ENCODE measurements at regions not wholly inside any gene's neighbourhood (a gene's known extent, or its start where the extent isn't known, plus 50 kb on each side); places are given as distances from the start of the nearest gene placed in this dataset.

DNA sequence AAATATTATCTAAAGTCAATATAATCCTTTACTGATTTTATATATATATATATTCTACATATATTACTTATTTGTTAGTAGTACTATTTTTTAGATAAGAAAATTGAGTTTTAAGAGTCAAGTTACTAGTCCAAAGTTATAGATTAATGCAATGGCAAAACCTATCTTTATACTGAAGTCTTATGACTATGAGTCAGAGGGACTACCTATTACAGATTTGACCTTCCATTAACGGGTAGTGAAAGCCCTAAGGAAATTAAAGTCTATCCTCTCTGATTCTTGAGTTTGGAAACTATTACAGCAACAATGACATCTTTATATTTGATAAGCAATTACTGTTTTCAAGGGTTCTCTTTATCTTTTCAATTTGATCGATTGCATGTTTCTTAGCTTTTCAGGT is 315.8 kb downstream of the CASP12 start:
- DNase-seq: no peak

GRCh38 chr11:104581246-104581980 is 316.8 kb downstream of the CASP12 start:
- DNase-seq: no peak

DNA sequence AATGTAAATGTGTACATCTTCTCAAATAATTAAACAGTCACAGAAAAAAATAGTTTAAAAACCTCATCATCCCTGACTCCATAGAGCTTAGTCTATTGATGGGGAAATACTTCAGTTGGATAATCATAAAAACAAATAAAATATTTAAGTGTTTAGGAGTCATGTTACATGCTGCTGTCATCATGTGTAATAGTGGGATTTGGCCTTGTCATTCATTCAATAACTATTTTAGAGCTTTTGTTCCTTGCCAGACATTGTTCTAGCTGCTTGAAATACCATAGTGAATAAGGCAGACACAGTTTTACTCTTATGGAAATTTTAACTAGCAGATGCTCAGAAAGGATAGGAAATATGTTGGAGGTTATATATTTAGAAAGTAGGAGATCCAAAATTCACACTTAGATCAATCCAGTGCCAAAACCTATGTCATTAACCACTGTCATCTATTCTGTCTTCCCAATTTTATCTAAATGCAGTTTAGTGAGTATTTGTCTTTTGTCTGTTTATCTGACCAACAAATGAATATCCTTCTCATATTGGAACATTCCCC is 324.7 kb downstream of the CASP12 start:
- DNase-seq: no peak

DNA sequence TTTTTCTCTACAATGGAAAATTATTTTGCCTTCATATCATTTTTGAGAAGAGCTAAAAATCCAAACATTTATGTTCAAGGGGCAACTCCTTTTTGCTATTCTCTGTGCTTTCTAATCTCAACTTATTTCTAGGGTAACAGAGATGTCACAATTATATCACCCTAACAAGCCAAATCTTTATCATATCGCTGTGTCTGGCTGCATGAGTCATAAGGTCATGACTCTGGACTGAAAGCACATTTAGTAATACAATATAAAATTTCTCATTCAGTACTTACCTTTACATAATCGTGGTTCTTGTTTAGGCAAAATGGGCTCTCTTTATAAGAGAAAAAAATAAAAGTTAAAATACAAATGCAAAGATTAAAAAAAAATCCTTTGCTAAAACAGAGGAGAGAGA is 326.0 kb downstream of the CASP12 start:
- no peak for DNase-seq

DNA sequence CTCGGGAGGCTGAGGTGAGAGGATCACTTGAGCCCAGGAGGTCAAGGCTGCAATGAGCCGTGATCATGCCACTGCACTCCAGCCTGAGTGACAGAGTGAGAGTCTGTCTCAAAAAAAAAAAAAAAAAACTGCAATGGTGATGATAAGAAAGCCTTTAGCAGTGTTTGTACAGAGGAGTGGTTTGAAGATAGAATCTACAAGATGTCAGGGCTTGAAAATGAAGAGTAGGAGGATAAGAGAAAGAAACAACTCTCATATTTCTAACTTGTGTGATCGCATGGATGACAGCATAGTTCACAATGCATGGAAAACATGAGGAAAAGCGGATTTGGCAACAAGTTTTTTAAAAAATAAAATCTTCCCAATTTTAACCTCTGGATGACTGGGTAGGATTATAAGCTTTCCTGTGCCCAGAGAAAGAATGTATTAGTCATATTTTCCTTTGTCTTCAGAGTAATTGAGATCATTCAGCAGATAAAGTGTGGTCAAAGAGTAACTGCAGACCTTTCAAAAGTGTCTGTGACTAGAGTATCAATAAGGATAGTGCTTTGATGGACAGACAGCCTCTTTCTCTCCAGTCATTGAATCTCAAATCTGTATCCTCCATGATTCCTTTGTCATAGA is 328.1 kb downstream of the CASP12 start:
- peak; percentile 17 for DNase-seq

DNA sequence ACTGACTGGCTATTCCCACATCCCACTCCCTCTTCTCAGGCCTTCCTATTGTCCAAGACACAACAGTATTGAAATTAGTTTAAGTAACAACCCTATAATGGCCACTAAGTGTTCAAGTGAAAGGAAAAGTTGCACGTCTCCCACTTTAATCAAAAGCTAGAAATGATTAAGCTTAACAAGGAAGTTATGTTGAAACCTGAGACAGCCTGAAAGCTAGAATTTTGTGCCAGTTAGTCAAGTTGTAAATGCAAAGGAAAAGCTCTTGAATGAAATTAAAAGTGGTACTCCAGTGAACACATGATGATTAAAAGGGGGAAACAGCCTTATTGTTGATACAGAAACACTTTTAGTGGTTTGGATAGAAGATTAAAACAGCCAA is 332.7 kb downstream of the CASP12 start:
- DNase-seq: no peak

- DNase-seq: no peak
Measured at GRCh38 chr11:104564921-104565582, 333.2 kb downstream of the CASP12 start.

- DNase-seq: peak; percentile 10
Measured at GRCh38 chr11:104556606-104557301, 341.5 kb downstream of the CASP12 start.

- DNase-seq: no peak
Measured at GRCh38 chr11:104549019-104549418, 349.2 kb downstream of the CASP12 start.

DNA sequence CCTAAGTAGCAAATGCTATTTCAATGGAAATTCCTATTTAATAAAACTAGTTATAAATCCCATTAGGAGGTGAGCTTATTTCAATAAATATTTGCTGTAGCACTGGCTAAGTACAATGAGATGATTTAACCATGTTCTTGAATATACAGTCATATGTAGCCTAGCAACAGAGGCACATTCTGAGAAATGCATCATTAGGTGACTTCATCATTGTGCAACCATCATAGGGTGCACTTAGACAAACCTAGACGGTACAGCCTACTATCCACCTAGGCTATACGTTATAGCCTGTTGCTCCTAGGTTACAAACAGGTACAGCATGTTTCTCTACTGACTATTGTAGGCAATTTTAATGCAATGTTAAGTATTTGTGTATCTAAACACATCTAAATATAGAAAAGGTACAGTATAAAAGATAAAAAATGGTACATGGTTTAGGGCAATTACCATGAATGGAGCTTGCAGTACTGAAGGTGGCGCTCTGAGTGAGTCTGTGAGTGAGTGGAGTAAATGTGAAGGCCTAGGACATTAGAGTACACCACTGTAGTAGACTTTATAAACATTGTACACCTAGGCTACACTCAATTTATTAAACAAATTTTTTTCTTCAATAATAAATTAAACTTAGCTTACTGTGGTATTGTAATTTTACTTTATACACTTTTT is 350.1 kb downstream of the CASP12 start:
- DNase-seq: no peak

DNA sequence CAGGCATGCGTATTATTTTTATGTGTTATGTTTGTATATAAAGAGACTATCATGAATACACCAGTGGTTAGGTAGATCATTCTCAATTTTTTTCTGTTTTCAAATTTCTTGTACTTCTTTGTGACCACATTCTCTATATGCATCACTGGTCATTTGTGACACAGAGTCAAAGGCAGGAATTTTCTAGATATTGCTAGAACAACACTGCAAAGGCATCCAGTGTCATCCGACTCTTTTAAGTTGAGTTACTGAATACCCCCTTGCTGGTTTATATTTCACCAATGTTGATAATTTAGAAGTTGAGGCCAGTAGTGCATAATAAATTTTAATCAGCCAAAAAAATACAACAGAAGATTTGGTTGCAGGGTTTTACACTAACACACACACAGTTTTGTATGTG is 351.8 kb downstream of the CASP12 start:
- no peak for DNase-seq

GRCh38 chr11:104541701-104542100 is 356.6 kb downstream of the CASP12 start:
- DNase-seq: no peak

DNA sequence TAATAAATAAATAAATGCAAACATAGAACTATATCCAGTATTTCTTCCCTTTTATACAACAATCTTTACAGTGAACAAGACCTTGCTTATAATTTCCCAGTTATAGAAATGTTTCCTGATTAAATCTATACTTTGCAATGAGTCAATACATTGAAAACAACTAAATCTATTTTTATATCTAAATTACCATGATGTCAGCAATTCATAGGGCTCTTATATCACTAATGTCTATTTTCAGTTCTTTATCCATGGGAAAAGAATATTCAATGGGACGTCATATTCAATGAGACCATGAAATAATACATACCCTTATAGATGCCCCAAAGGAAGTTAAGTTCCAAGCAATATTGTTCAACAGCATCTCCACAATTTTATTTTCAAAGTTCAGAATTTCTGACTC is 359.9 kb downstream of the CASP12 start:
- no peak for DNase-seq

DNA sequence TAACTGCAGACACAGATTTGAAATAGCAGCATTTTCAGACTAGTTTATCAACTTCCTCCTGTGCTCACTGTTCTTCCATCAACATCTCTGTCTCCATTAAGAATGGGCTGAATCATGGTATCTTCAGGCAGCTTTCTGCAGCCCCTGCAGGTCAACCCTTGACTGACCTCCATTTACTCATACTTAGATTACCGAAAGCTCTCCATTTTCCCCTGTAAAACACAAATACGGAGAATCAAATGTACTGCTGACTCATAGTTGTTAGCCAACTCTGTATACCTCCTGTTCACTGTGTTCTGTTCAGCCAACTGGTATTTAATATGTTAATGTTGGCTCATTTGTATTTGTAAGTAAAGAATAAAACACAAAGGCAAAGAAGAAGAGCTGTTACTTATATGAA is 364.0 kb downstream of the CASP12 start:
- no peak for DNase-seq

DNA sequence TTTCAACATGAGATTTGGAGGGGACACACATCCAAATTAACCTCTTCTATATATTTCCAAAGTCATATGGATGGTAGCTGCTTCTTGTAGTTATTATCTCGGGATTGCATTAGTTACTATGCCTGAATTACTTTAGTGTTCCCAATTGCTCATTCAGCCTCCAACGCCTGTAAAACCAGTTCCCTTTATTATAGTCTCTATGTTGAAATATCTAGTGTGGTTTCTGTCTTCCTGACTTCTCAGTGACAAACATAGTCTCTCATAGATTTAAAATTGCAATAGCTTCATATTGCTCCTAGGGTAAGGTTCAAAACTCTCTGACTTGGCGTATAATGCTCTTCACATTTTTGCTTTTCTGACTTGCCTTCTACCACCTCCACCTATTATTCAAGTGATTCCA is 366.4 kb downstream of the CASP12 start:
- peak; percentile 25 for DNase-seq

DNA sequence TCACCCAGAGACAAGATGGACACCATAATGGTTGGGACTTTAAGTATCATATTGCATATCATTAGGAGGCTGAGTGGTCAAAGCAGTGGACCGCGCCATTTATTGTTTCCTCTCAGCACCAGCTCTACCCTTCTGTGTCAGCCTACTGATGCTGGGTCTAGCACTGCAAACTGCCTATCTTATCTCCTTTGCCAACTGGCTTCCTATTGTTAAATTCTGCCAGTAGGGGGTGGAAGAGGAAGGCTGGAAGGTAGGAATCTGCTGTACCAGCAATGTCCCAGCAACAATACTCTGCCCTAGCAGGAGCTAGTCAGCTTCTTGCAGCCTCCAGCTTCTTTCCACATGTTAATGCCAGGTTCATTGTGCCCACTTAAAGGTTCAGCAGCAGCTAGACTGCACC is 367.1 kb upstream of the PDGFD start:
- DNase-seq: peak; percentile 23

DNA sequence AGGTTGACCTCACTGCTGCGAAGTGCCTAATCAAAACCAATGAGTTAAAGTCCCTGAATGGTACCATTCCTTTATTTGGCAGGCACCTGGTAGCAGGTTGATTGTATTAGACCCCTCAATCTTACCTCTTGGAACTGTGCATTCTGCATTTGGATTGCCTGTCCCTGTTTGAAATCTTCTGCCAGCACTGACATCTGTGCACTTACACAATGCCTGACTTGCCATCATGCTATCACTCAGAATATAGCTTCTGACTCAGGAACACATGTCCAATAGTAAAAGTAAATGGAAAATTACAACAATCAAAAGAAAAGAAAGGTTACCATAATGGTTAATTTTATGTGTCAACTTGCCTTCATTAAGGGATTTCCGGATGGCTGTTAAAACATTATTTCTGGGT is 366.0 kb upstream of the PDGFD start:
- DNase-seq: no peak

- no peak for DNase-seq
Measured at GRCh38 chr11:104529213-104529612, 365.3 kb upstream of the PDGFD start.

- no peak for DNase-seq
Measured at GRCh38 chr11:104526006-104526405, 362.1 kb upstream of the PDGFD start.

DNA sequence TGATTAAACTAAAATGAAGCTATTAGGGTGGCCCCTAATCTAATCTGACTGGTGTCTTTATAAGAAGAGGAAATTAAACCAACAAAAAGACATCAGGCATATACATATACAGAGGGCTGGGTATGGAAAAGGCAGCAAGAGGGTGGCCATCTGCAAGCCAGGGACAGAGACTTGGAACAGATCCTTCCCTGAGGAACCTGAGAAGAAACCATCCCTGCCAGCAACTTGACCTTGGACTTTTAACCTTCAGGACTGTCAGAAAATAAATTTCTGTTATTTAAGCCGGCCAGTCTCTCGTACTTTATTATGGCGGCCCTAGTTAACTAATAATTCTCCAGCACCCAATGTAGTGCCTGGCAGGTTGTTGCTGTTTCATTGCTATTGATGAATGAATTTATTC is 361.5 kb upstream of the PDGFD start:
- no peak for DNase-seq

GRCh38 chr11:104524254-104524653 is 360.3 kb upstream of the PDGFD start:
- DNase-seq: no peak

- DNase-seq: no peak
Measured at GRCh38 chr11:104523611-104524010, 359.7 kb upstream of the PDGFD start.

- DNase-seq: no peak
Measured at GRCh38 chr11:104522650-104523049, 358.7 kb upstream of the PDGFD start.
